GM19238 (cell line): ENCODE measurements at regions not wholly inside any gene's neighbourhood (a gene's known extent, or its start where the extent isn't known, plus 50 kb on each side); places are given as distances from the start of the nearest gene placed in this dataset.

Source experiments
- DNase-seq: peaks from one replicate; pipeline ENCODE4 v3.0.0; 2011; ENCODE audit warnings: low spot score; ENCODE audit not compliant: insufficient read length

DNA sequence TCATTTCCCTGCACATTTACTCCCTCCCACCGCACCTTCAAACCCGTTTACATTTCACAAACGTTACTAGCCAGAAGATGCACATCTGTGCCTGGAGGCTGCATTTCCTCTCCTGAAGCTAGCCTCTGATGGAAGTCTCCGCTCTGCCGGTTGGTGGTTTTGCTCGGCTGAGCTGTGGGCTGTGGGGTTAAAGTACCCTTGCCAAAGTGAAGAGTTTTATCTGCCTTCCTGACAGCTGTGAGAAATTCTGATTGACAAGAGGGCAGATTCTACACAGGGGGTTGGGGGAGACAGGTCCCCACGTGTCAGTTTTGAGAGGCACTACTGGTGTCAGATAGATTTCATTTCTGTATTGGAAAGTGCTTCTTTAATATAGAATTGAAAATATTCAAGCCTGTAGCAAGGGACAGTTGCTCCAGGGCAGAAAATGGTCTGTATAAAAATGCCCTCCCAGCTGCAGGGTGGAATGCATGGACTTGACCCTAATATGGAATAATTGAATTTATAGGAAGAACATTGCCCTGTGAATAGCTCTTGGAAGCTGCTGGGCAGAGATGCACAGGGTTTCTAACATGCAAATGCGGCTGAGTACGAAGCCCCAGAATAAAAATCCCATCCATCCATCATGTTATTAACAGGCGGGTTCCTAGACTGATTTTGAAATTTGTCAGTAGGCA is 201.1 kb upstream of the RGMA start:
- DNase-seq: no peak

DNA sequence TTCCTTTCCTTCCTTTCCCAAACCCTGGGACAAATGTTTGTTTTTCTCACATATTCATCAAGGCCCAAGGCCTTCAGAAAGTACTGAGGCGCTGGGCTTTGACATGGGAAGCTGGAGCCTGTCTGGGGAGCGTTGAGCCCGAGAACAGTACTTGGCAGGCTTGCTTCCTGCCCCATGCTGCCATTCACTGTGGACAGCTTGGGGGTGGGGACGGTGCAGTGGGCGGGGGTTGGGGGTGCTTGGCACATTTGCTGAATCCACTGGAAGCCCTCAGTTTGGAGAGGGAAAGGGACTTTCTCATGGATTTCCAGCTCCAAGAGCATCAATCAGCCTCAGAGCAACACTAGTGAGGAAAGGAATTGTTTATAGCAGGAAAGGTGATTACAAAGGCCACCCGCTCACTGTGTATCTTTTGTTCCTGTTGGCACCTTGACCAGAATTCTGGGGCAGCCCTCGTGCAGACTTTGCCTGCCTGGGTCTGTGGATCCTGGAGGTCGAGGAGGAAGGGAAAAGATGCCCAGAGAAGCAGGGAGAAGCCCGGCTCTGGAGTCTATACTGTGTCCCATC is 199.8 kb upstream of the RGMA start:
- DNase-seq: no peak

DNA sequence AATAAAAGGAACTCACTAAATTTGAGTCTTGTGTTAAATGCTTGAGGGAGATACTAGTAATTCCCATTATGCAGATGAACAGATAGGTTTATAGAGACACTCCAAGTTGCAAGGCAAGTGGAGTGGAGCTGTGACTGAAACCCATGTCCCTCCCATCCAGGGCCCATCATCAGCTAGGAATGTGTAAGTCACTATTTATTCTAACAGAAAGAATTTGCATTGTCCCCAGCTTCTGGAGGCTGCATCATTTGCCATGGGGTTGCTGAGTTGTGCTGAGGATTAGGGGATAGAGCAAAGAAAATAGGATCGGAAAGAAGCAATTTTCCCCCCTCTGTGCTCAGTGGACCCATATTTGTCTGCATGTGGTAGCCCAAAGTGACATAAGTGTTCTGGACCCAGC is 197.4 kb upstream of the RGMA start:
- no peak for DNase-seq

DNA sequence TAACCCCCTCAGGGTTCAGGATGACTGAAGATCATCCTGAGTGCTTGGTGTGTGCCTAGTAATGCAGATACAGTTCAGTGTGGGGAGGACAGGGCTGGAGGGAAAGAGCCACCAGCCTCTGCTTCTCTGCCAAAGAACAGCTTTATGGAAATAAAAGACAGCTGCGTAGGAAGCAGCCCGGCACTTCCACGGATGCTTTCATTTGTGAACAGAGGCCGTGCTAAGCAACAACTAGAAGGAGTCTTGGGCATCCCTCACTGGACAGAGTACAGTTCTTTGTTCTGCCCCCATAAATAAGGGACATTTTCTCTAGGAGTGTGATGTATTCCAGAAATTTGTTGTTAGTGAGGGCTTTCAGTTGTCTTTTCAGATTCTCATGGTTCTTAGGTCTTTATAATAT is 194.8 kb upstream of the RGMA start:
- DNase-seq: no peak

DNA sequence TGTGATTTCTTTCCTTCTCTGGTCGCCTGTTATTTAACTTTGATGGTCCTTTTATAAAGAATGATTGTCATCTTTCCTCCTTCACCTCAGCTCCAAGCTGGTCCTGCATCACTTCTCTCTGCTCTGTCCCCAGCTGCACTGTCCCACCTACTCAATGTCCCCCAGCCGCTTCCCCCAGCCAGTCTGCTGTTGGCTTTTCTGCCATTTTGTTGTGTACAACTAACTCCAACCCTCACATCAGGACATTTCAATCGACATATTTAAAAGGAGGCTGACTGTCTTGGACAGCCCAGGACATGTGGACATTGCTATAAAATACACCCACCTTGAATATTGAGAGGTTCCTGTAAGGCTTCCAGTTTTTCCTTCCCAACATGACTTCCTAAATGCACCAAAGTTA is 193.8 kb upstream of the RGMA start:
- DNase-seq: no peak

DNA sequence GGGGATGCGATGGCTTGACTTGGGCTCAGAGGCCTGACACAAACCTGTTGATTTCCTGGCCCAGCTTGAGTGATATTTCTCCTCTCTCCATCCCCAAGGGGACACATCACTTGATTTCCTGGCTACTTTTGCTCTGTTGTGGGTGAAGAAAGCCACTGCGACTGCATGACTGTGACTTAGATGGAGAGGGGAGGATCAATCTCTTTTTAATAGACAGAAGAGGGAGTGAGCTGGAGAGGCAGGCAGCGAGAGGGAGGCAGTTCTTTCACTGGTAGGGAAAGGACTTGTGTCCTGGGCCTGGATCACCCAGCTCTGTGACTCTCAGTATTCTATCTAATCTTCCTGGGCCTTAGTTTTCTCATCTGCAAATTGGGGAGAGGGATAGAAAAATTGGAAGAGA is 189.8 kb upstream of the RGMA start:
- no peak for DNase-seq

DNA sequence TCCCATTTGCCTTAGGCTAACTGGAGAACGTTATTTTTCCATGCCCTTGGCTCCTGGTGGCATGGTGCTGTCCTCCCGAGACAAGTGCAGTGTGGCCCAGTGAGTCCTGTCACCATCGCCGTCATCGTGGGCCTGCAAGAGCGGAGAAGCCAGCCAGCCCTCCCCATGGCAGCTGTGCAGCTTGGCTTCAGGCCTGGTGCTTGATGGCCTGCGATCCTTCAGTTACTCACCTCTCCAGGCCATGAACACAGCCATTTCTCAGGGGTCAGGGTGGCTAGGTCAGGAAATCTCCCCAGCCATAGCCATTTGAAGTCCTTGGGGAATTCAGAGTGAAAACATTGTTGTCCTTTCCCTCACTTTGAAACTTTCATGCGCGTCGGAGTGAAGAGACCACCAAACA is 189.0 kb upstream of the RGMA start:
- no peak for DNase-seq

DNA sequence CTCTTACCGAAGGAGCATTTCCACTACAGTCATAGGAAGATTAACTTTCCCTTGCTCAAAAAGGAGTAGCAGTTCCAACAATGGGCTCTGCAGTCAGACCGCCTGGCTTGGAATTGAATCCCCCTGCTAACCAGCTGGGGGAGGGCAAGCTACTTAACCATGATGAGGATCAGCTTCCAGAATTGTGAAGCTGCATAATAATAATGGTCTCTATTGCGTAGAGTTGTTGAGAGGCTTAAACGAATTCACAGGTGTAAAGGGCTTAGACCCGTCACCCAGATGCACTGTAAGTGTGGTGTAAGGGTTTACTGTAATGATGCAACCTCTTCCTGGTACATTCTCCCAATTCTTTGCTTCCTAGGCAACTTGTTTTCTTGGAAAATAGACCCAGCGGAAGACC is 185.2 kb upstream of the RGMA start:
- no peak for DNase-seq

DNA sequence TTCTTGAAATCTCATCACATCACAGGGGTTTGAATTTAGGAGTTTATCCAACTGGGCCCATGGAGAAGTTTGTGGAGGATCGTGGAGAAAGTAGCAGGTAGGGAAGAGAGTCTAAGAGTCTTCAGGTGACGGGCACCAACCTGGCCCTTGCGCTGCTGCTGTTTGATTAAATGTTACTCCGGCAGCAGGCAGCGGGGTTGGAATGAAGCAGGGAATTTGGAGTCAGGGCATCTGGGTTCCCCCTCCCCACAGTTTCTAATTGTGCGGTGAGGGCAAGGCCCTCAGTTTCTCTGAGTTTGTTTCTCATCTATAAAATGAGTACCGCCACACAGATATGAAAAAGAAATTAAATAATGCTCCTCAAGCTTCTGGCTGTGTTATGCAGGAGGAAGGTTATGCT is 182.9 kb upstream of the RGMA start:
- DNase-seq: no peak

DNA sequence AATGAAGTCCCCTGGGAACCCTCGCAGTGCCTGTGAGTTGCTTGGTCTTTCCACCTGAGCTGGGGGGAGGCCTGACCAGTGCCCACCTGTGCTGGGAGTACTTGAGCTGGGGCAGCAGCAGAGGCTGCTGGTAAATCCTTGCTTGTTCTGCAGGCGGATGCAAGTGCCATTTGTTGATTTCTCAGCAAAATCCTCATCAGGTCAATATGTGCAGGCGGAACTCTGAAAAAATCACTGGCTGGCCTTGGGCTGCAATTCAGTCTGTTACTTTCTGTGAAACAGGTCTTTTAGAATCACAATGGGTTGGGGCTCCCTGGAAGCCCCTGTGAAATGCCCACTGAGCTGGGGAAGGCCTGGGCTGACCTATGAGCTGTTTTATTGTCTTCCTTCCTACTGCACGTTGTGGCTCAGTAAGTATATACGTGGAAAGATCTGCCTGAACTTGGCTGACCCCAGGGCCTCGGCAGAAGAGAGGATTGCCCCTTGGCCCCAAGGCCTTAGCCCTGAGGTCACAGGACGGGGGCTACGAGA is 182.0 kb upstream of the RGMA start:
- DNase-seq: no peak

DNA sequence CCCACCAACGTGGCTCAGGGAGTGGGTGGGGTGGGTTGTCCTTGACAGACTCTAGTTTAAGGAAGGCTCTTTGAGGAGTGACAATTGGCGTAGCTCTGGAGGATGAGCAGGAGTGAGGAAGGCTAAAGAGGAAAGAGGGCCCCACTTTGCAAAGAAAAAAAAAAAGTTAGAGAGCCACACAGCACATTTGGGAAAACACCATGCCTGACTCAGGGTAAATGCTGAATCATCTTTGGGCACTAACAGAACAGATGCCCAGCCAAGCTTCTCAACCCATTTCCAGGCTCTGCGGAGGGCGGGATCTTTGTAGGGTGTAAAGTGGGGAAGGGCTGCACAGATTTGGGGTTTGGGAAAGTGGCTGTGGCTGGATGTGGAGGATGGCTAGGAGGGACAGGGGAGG is 179.1 kb upstream of the RGMA start:
- DNase-seq: no peak

DNA sequence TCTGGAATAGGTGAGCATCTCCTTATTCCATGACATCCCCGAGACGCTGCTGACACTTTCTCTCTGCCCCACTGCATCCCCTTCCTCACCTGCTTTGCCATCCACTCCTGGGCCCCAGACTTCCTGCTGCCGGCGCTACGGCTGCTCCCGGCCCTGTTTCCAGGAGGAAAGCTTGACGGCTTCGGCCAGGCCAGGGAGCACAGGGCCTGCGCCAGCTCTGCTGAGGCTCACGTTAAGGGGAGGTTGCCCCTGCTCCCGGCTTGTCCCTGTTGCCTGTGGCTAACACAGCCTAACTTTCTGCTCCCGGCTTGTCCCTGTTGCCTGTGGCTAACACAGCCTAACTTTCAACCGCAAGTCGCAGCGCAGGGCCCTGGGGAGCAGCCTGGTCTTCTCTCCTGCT is 177.3 kb upstream of the RGMA start:
- DNase-seq: no peak

DNA sequence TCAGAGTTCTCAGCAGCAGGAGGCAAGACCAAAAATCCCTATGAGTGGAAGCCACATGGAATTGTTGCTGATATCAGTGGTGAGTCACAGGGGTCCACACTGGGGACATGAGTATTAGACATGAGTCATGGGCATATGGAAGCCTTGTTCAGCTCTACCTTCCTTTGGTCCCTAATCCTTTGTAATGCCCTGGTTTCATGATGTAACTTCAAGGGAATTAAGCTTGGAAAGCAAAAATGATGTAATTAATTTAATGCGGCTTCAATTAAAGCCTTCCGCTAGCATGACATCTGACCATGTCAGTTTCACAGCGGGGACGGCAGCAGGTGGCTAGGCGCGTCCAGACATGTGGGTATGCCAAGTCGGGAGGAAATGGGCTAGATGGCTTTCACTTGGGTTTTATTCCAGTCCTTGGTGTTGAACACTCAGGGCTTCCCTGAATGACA is 176.1 kb upstream of the RGMA start:
- no peak for DNase-seq

DNA sequence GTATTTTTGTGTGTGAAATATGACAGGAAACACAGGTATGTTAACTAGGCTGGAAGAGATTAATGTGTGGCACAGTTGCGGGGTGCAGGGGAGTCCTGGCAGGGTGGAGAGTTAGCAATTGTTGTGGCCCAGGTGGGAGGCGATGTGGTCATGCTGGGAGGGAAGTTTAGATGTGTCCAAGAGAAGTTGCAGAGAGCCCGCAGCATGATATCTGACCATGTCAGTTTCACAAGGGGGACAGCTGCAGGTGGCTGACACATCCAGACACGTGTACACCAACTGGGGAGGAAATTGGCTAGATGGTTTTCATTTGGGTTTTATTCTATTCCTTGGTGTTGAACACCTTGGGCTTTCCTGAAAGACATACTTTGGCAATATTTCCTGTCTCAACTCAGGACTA is 172.8 kb upstream of the RGMA start:
- no peak for DNase-seq

DNA sequence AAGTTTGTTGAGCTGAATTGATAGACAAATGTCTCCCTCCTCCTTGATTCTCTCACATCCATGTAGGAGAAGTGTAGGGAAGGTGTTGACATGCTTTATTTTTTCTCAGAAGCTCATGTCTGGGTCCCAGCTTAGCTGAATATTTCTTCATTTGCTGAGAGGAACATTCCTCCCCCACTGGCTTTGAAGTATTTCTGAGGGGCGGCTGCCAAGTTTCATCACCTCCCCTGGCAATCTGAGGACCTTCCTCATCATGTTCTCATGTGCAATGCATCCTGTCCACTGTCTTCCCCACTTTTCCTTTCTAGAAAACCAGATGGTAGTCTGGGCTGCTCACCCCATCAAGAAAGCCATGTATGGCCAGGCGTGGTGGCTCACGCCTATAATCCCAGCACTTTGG is 168.9 kb upstream of the RGMA start:
- no peak for DNase-seq

DNA sequence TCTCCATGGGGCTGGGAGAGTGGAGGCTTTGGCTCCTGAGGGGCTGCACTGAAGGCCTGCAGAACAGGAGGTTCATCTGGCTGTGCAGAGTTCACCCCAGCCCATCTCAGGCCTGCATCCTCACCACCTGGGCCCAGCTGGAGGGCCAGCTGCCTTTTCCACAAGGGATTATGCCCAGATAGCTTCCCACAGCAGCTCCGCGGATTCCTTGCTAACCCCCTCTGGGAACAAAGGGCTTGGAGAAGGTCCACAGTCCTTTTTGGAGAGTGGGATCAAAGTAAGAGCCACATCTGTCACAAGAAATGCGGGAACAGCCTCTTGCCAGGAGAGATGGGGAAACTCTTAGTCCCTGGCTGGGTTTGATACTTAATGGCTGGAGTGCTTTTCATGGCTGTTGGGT is 164.7 kb upstream of the RGMA start:
- no peak for DNase-seq

DNA sequence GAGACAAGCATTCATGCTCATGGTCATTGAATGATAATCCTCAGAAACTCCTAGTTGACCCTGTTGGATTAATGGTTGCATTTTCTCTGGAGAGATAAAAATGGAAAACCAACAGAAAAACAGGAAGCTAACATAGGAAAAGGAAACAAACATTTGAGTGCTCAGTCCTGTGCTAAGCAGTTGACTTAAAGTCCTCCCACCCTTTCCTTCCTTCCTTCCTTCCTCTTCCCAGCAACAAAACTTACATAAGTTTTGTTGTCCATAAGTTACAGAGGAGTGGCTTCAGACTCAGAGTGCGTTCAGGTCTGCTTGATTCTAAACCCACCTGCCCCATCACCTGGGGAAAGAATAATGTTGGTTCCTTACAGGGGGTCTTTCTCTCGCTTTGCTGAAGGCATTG is 163.8 kb upstream of the RGMA start:
- no peak for DNase-seq

DNA sequence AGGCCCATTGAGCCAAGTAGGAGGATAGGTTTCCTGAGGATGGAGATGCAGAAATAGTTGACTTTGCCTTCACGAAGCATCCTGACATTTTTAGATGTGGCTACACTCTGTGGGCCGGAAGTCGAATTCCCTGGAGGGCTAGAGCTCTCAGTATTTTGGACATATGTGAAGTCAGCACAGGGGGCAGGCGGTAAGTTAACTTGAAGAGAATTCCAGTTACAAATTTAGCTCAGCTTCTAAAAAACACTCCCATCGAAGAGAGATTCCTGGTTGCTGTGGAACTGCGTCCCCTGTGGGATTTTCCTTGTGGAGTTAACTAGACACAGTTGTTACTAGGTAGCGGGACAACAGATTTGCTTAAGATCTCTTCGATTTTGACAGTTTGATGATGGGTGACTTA is 161.9 kb upstream of the RGMA start:
- no peak for DNase-seq

DNA sequence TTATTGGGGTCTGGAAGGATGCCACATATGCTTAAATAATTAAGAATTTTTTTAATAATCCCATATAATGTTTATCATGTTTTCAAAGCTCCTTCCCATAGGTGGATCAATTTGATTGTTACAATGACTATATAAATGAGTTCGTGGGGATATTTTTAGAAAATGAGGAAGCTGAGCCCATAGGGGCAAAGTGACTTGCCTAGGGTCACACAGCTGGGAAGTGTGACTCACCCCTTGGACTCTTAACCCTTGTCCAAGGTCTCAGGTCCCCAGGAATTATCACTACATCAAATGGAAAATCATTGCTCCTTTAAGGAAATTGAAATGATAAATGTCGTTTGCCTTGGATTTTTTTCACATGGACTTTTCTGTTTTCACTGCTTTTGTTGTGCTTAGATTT is 161.2 kb upstream of the RGMA start:
- DNase-seq: no peak

DNA sequence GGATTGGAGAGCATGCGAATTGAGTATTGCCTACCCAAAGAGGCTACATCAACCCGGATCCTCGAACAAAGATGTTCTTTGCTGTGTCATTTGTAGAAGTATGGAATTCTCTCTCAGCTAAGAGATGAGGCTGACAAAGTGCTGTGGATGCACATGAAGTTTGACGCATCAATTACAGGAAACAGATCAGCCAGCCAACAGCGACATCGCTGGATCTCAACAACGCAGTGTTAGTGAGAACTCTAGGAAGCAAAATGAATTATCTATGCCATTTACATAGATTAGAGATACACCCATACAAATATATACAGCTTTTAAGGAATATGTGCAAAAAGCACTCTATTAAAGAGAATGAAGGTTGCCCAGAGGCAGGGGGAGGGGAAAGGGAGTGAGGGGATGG is 160.6 kb upstream of the RGMA start:
- DNase-seq: no peak

DNA sequence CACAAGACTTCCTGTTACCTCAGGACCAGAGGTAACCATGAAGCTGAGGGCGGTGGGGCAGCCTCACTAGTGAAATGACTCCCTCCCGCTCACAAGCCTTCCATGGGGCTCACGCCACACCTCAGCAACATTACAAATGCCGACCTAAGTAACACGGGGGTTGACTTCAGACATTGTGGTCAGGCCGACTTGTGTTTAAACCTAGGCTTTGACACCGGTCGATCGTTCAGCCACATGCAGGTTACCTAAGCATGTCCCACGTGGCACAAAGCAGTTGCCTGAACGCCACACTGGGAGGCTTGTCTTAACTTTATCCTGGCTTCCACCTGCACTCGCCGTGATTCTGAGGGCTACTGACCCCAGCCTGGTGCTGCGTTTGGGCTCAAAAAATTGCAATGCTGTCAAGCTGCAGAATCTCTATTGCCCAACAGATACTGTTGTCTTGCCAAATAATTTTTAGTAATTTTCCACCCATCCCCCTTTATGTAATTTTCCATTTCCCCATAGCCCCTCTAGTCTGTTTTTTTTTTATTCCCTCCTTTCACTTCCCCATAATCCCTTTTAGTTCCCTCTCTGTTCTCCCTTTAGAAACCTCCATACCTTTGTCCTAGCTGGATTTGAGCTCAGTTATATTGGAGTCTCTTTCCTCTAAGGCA is 158.6 kb upstream of the RGMA start:
- no peak for DNase-seq

DNA sequence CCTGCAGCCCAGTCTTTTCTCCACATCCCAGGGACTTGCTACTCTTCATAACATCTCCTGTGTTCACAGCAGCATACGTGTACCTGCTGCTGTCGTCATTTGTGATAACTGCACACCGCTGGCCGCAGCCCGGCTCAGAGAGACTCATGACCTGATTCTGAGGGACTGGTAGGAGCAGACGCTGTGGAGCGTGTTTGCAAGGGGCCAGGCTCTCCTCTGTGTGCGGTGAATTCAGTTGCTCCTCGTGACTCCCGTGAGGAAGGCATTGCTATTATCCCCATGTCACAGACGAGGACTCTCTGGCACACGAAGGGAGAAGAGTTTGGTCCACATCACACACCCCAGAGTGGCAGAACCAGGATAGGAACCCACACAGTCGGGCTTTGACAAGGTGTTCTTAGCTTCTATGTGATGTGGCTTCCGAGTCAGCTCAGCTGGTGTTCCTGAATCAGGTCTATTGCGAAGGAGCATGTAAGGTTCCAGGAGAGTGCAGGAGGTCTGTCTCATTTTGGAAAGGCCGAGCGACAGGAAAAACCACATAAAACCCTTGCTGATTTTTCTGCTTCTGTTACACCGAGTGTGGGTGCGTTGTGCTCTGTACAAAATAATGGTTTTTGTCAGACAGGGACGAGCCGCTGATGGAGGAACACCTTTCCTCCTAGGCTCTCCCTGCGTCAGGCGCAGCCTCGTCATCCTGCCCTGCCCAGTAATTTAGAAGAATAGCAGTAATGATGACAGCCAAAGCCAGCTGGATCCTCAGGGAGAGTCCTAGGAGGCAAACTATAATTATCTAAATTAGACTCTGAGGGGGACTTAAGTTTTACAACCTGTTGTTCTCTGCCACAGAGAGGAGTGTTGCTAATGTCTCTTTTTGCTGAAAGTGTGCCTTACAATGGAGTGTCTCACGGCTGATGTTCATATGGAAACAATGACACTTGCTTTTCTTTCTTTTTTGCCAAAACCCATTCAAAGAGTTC is 157.5 kb upstream of the RGMA start:
- no peak for DNase-seq
